Activated CD4-positive, alpha-beta memory T cell treated with anti-CD3 and anti-CD28 coated beads, Interleukin-2, amount 10 ng/mL, durations not matched to agents 7 days and 5 days (primary cell): ENCODE measurements at regions not wholly inside any gene's neighbourhood (a gene's known extent, or its start where the extent isn't known, plus 50 kb on each side); places are given as distances from the start of the nearest gene placed in this dataset.
"Not testable (repeated sequence)": the region's sequence is repeated elsewhere in the genome, so short reads cannot be mapped to it uniquely, and the experiment has no call there.

ENCODE experiments used
- CTCF ChIA-PET: fragments of 350-600 bp; sonication (Branson Sonifier 250); formaldehyde crosslinking; loops from one replicate; lab custom pipeline; 2021; ENCODE audit warnings: antibody characterized with exemption, inconsistent platforms; lab: Charles Lee
- POLR2A ChIA-PET: fragments of 350-600 bp; sonication (Branson Sonifier 250); formaldehyde crosslinking; loops from one replicate; lab custom pipeline; 2021; ENCODE audit warnings: antibody characterized with exemption; lab: Charles Lee
- DNase-seq: peaks from one replicate; pipeline ENCODE4 v3.0.0-alpha.2; 2020
- H3K27ac Mint-ChIP-seq: one replicate; pipeline ENCODE4 v1.8.0; 2021; ENCODE audit warnings: mild to moderate bottlenecking, mixed read lengths
- H3K27me3 Mint-ChIP-seq: one replicate; pipeline ENCODE4 v1.8.0; 2021; ENCODE audit warnings: mixed read lengths
- H3K36me3 Mint-ChIP-seq: one replicate; pipeline ENCODE4 v1.8.0; 2021; ENCODE audit warnings: low read depth, mixed read lengths
- H3K4me1 Mint-ChIP-seq: one replicate; pipeline ENCODE4 v1.8.0; 2021; ENCODE audit warnings: mixed read lengths
- H3K4me3 Mint-ChIP-seq: one replicate; pipeline ENCODE4 v1.8.0; 2021; ENCODE audit warnings: mild to moderate bottlenecking, mixed read lengths
- H3K9me3 Mint-ChIP-seq: one replicate; pipeline ENCODE4 v1.8.0; 2021; ENCODE audit warnings: mixed read lengths

DNA sequence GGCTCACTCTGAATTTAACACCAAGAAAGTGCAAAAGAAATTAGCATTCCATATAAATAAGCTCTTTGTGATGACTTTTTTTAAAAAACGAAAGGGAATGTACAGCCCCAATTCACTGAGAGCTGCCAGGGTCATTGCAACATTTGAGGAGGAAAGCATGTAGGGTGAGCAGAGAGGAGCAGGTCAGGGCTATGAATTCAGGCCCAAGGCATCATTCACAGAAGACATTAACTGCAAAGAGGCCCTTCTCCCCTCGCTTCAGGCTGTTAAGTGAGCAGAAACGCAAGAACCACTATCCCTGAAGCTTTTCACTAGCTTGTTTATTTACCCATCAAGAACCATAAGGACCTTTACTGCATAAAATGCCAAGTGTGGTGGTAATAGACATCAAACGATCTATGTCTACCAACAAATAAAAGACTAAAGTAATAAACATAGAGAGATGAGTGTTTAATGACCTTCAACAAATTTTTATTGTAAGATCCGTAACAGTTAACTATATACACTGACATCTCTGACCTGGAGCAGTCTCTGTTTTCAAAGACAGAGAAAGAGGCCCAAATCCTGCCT, 333.1 kb upstream of the HNRNPA3 start:
- H3K4me1 Mint-ChIP-seq, result peaks cover 13% of the 10 kb centered on the region
- ChIA-PET POLR2A (no interaction called here), CTCF (no interaction called here)
- peaks cover 5% of the 10 kb centered on the region for H3K36me3 Mint-ChIP-seq
- no peaks in the 10 kb centered on the region for H3K9me3 Mint-ChIP-seq
- DNase-seq, result no peak
- no peaks in the 10 kb centered on the region for H3K27me3 Mint-ChIP-seq
- no peak overlapping the region for H3K4me3 Mint-ChIP-seq
- H3K27ac Mint-ChIP-seq, result no peak overlapping the region

DNA sequence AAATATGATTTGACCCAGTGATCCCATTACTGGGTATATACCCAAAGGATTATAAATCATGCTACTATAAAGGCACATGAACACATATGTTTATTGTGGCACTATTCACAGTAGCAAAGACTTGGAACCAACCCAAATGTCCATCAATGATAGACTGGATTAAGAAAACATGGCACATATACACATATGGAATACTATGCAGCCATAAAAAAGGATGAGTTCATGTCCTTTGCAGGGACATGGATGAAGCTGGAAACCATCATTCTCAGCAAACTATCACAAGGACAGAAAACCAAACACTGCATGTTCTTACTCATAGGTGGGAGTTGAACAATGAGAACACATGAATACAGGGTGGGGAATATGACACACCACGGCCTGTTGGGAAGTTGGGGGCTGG, 330.5 kb upstream of the HNRNPA3 start:
- H3K4me3 Mint-ChIP-seq, POLR2A ChIA-PET, H3K4me1 Mint-ChIP-seq, H3K27me3 Mint-ChIP-seq, CTCF ChIA-PET, H3K36me3 Mint-ChIP-seq, DNase-seq, H3K27ac Mint-ChIP-seq, H3K9me3 Mint-ChIP-seq: not testable (repeated sequence)

DNA sequence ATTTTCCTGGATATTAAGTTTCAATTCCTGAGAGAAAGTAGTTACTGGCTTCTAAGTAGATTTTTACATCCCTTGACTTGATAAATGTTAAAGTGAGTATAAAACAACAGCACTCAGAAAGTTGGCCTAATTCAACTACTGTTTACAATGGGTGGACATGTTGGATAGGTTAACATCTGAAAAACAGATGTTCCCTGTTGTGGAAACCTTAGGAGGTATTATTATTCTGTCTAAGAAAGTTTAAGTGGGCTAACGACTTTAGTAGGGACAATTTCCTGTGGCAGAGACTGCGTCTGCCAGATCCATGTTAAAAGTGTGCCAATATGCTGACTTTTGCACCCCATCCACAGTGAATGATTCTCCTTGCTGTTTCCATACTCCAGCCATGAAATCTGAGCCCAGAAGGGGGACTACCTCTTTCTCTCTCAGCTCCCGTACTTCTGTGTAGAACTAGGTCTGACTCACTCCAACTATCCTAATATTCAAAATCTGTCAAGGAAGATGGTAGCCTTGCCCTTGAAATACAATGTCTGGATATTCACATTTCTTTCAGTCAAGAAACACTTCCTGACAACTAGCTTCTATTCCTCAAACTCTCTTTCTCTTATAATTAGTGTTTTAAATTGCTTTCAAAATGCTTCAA, 327.5 kb upstream of the HNRNPA3 start:
- Mint-ChIP-seq H3K27ac (no peak overlapping the region), H3K9me3 (no peaks in the 10 kb centered on the region), H3K36me3 (peaks cover 3% of the 10 kb centered on the region), H3K4me1 (peaks cover 2% of the 10 kb centered on the region), H3K4me3 (no peak overlapping the region), H3K27me3 (no peaks in the 10 kb centered on the region)
- POLR2A ChIA-PET, result no interaction called here
- no peak for DNase-seq
- CTCF ChIA-PET, result no interaction called here

DNA sequence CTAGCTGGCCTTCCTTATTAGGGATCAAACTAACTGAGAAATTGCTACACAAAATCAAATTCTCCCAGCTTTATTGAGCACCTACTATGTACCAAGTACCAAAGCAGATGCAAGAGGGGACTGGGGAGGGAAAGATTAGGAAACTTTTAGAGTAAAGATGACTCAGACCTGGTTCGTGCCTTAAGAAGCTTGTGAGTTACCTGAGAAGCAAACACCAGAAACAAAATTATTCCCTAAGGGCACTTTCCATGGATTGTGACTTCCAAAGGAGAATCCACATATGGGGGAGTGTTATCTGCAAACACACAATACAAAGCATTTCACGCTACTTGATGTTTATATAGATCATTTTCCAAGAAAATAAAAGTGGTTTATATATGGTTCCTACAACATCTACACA, 326.9 kb upstream of the HNRNPA3 start:
- Mint-ChIP-seq H3K9me3 (no peaks in the 10 kb centered on the region), H3K4me3 (no peak overlapping the region), H3K36me3 (peaks cover under 1% of the 10 kb centered on the region), H3K27ac (no peak overlapping the region), H3K4me1 (peaks cover 2% of the 10 kb centered on the region), H3K27me3 (no peaks in the 10 kb centered on the region)
- ChIA-PET CTCF (interaction anchor here (1.1 kb wide), 1 partner anchor 9 kb away, joined by 3 read pairs; no protein-coding TSS in a partner anchor), POLR2A (no interaction called here)
- DNase-seq, result no peak

DNA sequence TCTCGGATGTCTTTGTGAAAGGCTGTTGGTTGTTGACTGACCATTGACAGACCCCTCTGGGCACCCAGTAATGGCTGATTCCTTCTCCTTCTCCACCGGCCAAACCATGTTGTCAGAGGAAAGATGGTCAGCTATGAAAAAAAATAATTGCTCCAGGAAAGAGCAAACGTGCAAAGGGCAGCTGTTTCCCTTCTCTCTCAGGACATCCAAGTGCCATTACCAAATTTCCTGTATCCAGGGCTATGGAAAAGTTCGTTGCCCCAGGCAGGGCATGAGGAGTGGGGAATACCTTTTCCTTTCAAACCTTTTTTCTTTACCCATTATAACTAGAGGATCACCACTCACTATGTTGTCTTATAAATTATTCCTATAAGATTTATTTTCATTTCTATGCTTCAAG, 321.5 kb upstream of the HNRNPA3 start:
- no peak for DNase-seq
- no peaks in the 10 kb centered on the region for H3K36me3 Mint-ChIP-seq
- H3K27ac Mint-ChIP-seq, result no peak overlapping the region
- H3K4me3 Mint-ChIP-seq, result no peak overlapping the region
- no peaks in the 10 kb centered on the region for H3K9me3 Mint-ChIP-seq
- CTCF ChIA-PET, result no interaction called here
- POLR2A ChIA-PET, result no interaction called here
- H3K27me3 Mint-ChIP-seq, result peaks cover 5% of the 10 kb centered on the region
- H3K4me1 Mint-ChIP-seq, result peaks cover 2% of the 10 kb centered on the region

DNA sequence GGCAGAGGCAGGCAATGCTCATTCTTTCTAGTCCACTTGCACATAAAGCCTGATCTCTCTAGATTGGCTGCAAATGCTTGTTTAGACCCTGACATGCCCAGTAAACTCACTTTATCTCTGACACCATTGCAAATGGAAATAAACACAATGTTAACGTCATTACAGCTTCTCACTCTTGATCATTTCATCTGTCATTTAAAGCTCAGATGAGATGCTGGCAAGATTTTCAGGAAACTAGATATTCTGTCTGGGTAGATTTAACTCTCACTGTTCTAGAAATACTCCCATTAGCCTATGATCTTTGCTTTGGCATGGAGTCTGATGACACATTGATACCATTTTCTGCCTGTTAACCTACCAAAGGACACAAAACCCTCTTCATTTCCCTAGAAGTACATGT, 320.7 kb upstream of the HNRNPA3 start:
- no peak for DNase-seq
- ChIA-PET CTCF (no interaction called here), POLR2A (no interaction called here)
- Mint-ChIP-seq H3K27me3 (peaks cover 5% of the 10 kb centered on the region), H3K4me1 (no peaks in the 10 kb centered on the region), H3K9me3 (no peaks in the 10 kb centered on the region), H3K4me3 (no peak overlapping the region), H3K36me3 (no peaks in the 10 kb centered on the region), H3K27ac (no peak overlapping the region)

DNA sequence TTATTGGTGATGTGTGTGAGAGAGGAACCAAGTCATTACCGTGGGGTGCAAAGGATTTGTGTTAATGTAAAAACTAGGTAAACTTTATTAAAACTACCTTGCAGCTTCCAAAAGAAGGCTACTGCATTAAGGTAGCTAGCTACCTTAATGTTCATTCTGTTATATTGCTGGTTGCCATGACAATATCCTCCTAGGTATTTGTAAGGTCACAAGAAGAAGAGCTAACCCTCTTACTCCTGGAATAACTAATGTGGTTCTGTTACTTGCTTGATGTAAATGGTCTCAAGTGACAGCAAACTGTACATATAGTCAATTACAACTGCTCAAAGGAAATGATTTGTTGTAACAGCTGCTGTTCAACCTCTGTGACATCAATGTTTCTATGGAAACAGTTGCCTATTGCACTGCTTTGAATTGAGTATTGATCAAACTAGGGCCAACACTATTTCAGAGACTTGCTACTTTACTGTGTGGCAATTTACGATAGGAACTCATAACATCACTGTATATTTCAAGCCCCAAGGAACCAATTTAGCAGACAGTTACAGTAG, 319.8 kb upstream of the HNRNPA3 start:
- Mint-ChIP-seq H3K4me3 (no peak overlapping the region), H3K27ac (no peak overlapping the region), H3K4me1 (no peaks in the 10 kb centered on the region), H3K9me3 (no peaks in the 10 kb centered on the region), H3K27me3 (peaks cover 6% of the 10 kb centered on the region), H3K36me3 (no peaks in the 10 kb centered on the region)
- DNase-seq, result no peak
- ChIA-PET CTCF (no interaction called here), POLR2A (no interaction called here)

DNA sequence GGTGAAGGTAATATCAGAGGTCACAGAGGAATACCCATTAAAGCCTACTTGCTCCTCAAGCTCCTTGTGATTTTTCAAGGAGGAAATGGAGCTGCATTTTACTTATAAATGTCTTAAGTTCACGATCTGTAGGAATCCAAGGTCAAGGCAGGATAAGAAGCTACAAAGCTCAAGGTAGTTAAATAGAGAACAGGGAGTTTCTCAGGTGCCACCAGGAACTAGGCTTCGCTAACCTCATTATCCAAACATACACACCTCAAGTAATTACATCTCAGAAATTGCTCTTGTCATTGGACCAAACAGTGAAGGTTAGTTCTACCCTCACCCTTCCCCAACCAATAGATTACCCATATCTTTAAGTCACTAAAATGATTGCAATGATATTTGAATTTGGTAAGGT, 317.4 kb upstream of the HNRNPA3 start:
- Mint-ChIP-seq H3K27ac (no peak overlapping the region), H3K9me3 (no peaks in the 10 kb centered on the region), H3K4me1 (no peaks in the 10 kb centered on the region), H3K27me3 (peaks cover 17% of the 10 kb centered on the region), H3K4me3 (no peak overlapping the region), H3K36me3 (no peaks in the 10 kb centered on the region)
- DNase-seq, result no peak
- ChIA-PET CTCF (interaction anchor here (0.6 kb wide), 1 partner anchor 9 kb away, joined by 3 read pairs; no protein-coding TSS in a partner anchor), POLR2A (no interaction called here)

DNA sequence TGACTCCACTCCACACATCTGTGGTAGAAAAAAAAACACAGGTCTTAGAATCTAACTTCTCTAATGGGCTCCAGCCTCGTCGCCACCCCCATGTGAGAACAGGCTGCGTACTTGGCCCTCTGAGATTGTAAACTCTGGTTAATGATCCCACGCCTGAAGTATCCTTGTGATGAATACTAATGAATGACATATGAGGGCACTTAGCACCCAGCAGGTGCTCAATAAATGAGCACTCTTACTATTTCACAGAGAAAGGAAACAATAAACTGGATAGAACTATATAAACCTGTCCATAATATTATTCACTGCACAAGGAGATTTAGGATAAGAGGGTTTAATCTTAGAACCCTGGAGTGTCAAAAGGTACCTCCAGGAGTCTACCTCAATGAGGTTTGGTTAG, 310.1 kb upstream of the HNRNPA3 start:
- POLR2A ChIA-PET, result no interaction called here
- no peak for DNase-seq
- peaks cover 20% of the 10 kb centered on the region for H3K27me3 Mint-ChIP-seq
- H3K4me3 Mint-ChIP-seq, result no peak overlapping the region
- CTCF ChIA-PET, result no interaction called here
- peaks cover 2% of the 10 kb centered on the region for H3K9me3 Mint-ChIP-seq
- no peaks in the 10 kb centered on the region for H3K4me1 Mint-ChIP-seq
- no peak overlapping the region for H3K27ac Mint-ChIP-seq
- no peaks in the 10 kb centered on the region for H3K36me3 Mint-ChIP-seq

DNA sequence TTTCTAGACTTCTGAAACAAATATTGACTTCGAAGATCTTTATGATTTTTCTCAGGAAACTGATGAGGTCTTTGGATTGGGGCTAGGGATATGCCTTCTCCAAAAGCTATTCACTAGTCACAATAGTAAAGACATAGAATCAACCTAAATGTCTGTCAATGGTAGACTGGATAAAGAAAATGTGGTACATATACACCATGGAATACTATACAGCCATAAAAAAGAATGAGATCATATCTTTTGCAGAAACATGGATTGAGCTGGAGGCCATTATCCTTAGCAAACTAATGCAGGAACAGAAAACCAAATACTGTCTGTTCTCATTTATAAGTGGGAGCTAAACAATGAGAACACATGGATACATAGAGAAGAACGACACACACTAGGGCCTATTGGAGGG, 308.5 kb upstream of the HNRNPA3 start:
- H3K4me3 Mint-ChIP-seq, H3K36me3 Mint-ChIP-seq, H3K27ac Mint-ChIP-seq, DNase-seq, H3K9me3 Mint-ChIP-seq, CTCF ChIA-PET, POLR2A ChIA-PET, H3K4me1 Mint-ChIP-seq: not testable (repeated sequence)
- peaks cover 12% of the 10 kb centered on the region for H3K27me3 Mint-ChIP-seq

DNA sequence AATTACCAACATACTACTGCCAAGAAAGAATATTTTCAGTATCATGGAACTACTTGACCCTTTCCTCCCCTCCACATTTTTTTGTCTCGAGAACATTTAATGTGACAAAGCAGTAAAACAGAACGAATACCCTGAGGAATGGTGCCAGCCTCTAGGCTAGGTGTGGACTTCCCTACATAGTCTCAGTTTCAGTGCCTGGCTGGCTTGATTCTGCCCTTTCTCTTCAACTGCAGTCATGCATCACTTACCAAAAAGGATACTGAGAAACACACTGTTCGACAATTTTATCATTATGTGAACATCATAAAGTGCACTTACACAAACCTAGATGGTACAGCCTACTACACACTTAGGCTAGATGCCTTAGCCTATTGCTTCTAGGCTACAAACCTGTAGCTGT, 305.3 kb upstream of the HNRNPA3 start:
- Mint-ChIP-seq H3K4me1 (no peaks in the 10 kb centered on the region), H3K27ac (no peak overlapping the region), H3K4me3 (no peak overlapping the region), H3K9me3 (peaks cover 2% of the 10 kb centered on the region), H3K27me3 (peaks cover 13% of the 10 kb centered on the region), H3K36me3 (no peaks in the 10 kb centered on the region)
- no peak for DNase-seq
- ChIA-PET POLR2A (no interaction called here), CTCF (no interaction called here)

DNA sequence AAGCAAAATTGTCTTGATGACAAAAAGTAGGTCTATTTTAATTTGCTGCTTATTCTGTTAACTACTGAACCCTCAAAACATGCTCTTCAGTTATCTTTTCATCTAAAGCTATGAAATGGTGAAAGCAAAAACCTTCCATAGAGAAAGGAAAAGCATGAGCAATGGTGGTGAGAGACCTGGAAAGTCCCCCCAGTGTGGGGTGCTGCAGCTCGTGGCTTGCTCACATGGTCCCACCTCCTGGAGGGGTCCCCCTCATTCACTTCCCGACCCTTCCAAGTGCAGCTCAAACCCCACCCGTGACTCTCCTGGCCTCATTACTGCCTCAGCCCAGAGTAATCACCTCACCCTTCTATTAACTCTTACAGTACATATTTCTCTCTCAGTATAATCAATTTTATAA, 301.8 kb upstream of the HNRNPA3 start:
- Mint-ChIP-seq H3K4me3 (no peak overlapping the region), H3K36me3 (no peaks in the 10 kb centered on the region), H3K4me1 (no peaks in the 10 kb centered on the region), H3K27ac (no peak overlapping the region), H3K9me3 (no peaks in the 10 kb centered on the region), H3K27me3 (peaks cover 9% of the 10 kb centered on the region)
- ChIA-PET POLR2A (no interaction called here), CTCF (no interaction called here)
- no peak for DNase-seq

DNA sequence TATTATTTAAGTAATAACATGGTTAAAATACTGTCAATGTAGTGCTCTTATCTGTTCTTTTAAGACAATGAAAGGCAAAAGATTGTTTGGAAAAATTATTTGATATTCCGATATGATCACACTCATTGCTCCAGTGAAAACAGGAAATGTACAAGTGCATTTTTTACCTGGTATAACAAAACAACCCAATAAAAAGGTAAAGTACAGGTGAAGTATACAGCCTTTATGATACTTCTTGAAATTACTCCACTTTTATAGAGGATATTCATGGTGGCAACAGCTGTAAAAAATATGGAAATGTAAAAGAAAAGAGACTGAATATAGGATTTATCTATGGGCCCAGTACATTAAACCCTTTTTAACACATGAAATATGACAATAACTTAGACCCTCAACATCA, 298.6 kb upstream of the HNRNPA3 start:
- ChIA-PET CTCF (no interaction called here), POLR2A (no interaction called here)
- H3K4me3 Mint-ChIP-seq, result no peak overlapping the region
- no peaks in the 10 kb centered on the region for H3K36me3 Mint-ChIP-seq
- peaks cover 9% of the 10 kb centered on the region for H3K27me3 Mint-ChIP-seq
- no peak for DNase-seq
- no peaks in the 10 kb centered on the region for H3K4me1 Mint-ChIP-seq
- H3K27ac Mint-ChIP-seq, result no peak overlapping the region
- H3K9me3 Mint-ChIP-seq, result no peaks in the 10 kb centered on the region

DNA sequence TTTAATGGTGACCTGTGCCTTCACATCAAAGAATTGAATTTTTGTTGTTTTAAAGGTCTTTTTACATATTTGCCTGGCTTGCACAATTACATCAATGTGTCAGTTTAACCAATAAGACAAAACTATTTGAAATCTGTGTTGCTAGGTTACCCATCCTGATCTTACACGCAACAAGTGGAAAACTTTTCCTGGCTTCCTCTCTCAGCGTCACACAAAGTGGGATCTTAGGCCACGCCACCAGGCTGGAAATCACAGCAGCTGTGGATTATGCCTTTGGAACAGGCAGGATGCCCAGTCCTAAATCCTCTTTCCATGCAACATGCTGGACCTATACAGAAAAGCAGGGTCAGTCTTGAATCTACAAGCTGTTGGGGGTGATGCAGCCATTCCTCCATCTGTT, 298.2 kb upstream of the HNRNPA3 start:
- no peak overlapping the region for H3K27ac Mint-ChIP-seq
- POLR2A ChIA-PET, result no interaction called here

More for the DNA sequence above, 298.2 kb upstream of the HNRNPA3 start:
- Mint-ChIP-seq H3K27me3 (peaks cover 9% of the 10 kb centered on the region), H3K9me3 (no peaks in the 10 kb centered on the region), H3K4me3 (no peak overlapping the region), H3K4me1 (no peaks in the 10 kb centered on the region), H3K36me3 (no peaks in the 10 kb centered on the region)
- CTCF ChIA-PET, result no interaction called here
- no peak for DNase-seq
